Loucy (cell line): ENCODE measurements at regions not wholly inside any gene's neighbourhood (a gene's known extent, or its start where the extent isn't known, plus 50 kb on each side); places are given as distances from the start of the nearest gene placed in this dataset.

Experiments used
- H2AFZ ChIP-seq: fragments of 200-600 bp; sonication (generic); 2 replicates; pipeline ENCODE4 v1.6.0; 2016; ENCODE audit warnings: antibody characterized with exemption, mild to moderate bottlenecking, low read length, moderate library complexity
- H3F3A ChIP-seq: fragments of 200-600 bp; 2 replicates; pipeline ENCODE4 v1.6.0; 2016; ENCODE audit warnings: antibody characterized with exemption, low read depth, mild to moderate bottlenecking
- H3K27me3 ChIP-seq: fragments of 200-600 bp; sonication (generic); 2 replicates; pipeline ENCODE4 v1.6.1; 2014; ENCODE audit warnings: low read length, mild to moderate bottlenecking; ENCODE audit not compliant: insufficient read depth, poor library complexity, severe bottlenecking
- H3K36me3 ChIP-seq: fragments of 200-600 bp; sonication (generic); 2 replicates; pipeline ENCODE4 v1.6.1; 2016; ENCODE audit warnings: low read length; ENCODE audit not compliant: insufficient read depth
- H3K4me1 ChIP-seq: fragments of 200-600 bp; sonication (generic); 2 replicates; pipeline ENCODE4 v1.5.1; 2014; ENCODE audit warnings: low read length, mild to moderate bottlenecking; ENCODE audit not compliant: insufficient read depth, poor library complexity, severe bottlenecking
- H3K4me2 ChIP-seq: fragments of 200-600 bp; sonication (generic); 2 replicates; pipeline ENCODE4 v1.6.0; 2014; ENCODE audit warnings: antibody characterized with exemption, low read length, low read depth, mild to moderate bottlenecking; ENCODE audit not compliant: poor library complexity, severe bottlenecking
- H3K4me3 ChIP-seq: fragments of 200-600 bp; sonication (generic); 2 replicates; pipeline ENCODE4 v1.5.1; 2014; ENCODE audit warnings: low read length, mild to moderate bottlenecking, mixed read lengths; ENCODE audit not compliant: poor library complexity, severe bottlenecking
- H3K79me2 ChIP-seq: fragments of 200-600 bp; sonication (generic); 2 replicates; pipeline ENCODE4 v1.6.1; 2014; ENCODE audit warnings: low read length; ENCODE audit not compliant: insufficient read depth
- H3K9ac ChIP-seq: fragments of 200-600 bp; sonication (generic); 2 replicates; pipeline ENCODE4 v1.6.0; 2014; ENCODE audit warnings: mild to moderate bottlenecking, low read depth, low read length, moderate library complexity; ENCODE audit not compliant: poor library complexity, severe bottlenecking
- H3K9me2 ChIP-seq: fragments of 200-600 bp; sonication (generic); replicated peaks from 2 replicates; pipeline ENCODE4 v1.6.1; 2016; ENCODE audit warnings: low read depth, low read length, mixed read lengths
- H3K9me3 ChIP-seq: fragments of 200-600 bp; sonication (generic); 2 replicates; pipeline ENCODE4 v1.6.1; 2014; ENCODE audit warnings: mild to moderate bottlenecking, antibody characterized with exemption, low read length, low read depth; ENCODE audit not compliant: insufficient read depth
- H4K20me1 ChIP-seq: fragments of 200-600 bp; sonication (generic); 2 replicates; pipeline ENCODE4 v1.6.0; 2014; ENCODE audit warnings: antibody characterized with exemption, low read length, mild to moderate bottlenecking; ENCODE audit not compliant: insufficient read depth, poor library complexity, severe bottlenecking
- EZH2phosphoT487 ChIP-seq: fragments of 200-600 bp; IDR thresholded peaks from 2 replicates; pipeline ENCODE4 v1.6.1; 2018; ENCODE audit warnings: antibody characterized with exemption, mild to moderate bottlenecking, moderate library complexity, borderline replicate concordance
- TF ChIP-seq, protein P1 (sequence below): fragments of 200-600 bp; sonication (generic); conservative IDR thresholded peaks from 2 replicates; pipeline ENCODE4 v1.5.1; 2014; ENCODE audit warnings: mild to moderate bottlenecking, antibody characterized with exemption, low read length

DNA sequence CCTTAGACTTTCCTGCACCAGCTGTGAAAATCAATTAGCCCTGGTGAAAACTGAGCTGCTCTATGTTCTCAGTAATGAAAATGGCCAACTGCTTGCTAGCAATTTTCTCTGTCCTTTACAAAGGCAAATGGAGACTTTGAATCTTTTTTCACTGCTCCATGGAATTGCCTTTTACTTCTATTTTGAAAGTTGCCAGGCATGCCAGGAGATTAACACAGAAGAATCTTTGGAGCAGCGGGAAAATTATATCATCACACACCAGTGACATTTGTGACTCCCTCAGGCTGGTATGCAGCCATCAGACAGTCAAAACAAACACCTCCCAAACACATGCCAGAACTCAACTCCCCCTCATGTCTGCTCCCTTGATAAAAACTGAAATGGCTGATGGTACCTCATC, 872.0 kb upstream of the FLRT2 start:
- H3K79me2 ChIP-seq, result no peaks in the 10 kb centered on the region
- H3K4me3 ChIP-seq, result no peak overlapping the region

GRCh38 chr14:84670796-84671195, 859.1 kb upstream of the FLRT2 start:
- Histone ChIP-seq H3K9me3 (no peaks in the 10 kb centered on the region), H4K20me1 (no peaks in the 10 kb centered on the region), H2AFZ (no peak overlapping the region), H3K36me3 (no peaks in the 10 kb centered on the region), H3K4me1 (no peaks in the 10 kb centered on the region), H3K79me2 (no peaks in the 10 kb centered on the region), H3K27me3 (no peaks in the 10 kb centered on the region), H3K4me3 (no peak overlapping the region), H3F3A (no peaks in the 10 kb centered on the region), H3K9ac (no peak overlapping the region), H3K4me2 (no peak overlapping the region), H3K9me2 (no peaks in the 10 kb centered on the region)
- TF ChIP-seq EZH2phosphoT487, result no peak
- TF ChIP-seq, protein P1, sequence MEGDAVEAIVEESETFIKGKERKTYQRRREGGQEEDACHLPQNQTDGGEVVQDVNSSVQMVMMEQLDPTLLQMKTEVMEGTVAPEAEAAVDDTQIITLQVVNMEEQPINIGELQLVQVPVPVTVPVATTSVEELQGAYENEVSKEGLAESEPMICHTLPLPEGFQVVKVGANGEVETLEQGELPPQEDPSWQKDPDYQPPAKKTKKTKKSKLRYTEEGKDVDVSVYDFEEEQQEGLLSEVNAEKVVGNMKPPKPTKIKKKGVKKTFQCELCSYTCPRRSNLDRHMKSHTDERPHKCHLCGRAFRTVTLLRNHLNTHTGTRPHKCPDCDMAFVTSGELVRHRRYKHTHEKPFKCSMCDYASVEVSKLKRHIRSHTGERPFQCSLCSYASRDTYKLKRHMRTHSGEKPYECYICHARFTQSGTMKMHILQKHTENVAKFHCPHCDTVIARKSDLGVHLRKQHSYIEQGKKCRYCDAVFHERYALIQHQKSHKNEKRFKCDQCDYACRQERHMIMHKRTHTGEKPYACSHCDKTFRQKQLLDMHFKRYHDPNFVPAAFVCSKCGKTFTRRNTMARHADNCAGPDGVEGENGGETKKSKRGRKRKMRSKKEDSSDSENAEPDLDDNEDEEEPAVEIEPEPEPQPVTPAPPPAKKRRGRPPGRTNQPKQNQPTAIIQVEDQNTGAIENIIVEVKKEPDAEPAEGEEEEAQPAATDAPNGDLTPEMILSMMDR, result no peak

More for the DNA sequence above, 872.0 kb upstream of the FLRT2 start:
- TF ChIP-seq, protein P1, result no peak
- no peak for TF ChIP-seq EZH2phosphoT487
- H3K9ac ChIP-seq, result no peak overlapping the region
- H3K4me1 ChIP-seq, result no peaks in the 10 kb centered on the region
- H3K4me2 ChIP-seq, result no peak overlapping the region
- H3K9me3 ChIP-seq, result no peaks in the 10 kb centered on the region
- no peak overlapping the region for H2AFZ ChIP-seq
- H3K27me3 ChIP-seq, result no peaks in the 10 kb centered on the region
- no peaks in the 10 kb centered on the region for H3F3A ChIP-seq
- no peaks in the 10 kb centered on the region for H3K9me2 ChIP-seq
- no peaks in the 10 kb centered on the region for H4K20me1 ChIP-seq
- no peaks in the 10 kb centered on the region for H3K36me3 ChIP-seq

DNA sequence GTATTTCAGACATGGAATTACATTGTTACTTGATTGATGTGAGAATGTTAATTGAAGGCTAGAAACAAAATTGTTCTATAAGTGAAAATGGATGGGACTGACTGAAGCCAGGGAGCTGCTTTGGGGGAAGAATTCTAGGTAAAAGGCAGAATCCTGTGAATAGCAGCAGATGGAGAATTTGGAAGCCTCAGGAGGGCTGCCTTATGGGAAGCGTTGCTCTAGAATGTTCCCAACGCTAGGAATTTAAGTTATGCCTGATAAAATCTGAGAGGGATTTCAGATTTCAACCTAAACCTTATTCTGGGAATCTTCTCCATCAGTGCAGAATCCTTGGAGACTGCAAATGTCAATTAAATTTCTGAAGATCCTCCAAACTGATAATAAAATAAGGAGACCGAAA, 858.2 kb upstream of the FLRT2 start:
- no peaks in the 10 kb centered on the region for H3F3A ChIP-seq
- TF ChIP-seq, protein P1, result no peak
- no peak for TF ChIP-seq EZH2phosphoT487
- no peaks in the 10 kb centered on the region for H3K36me3 ChIP-seq
- H4K20me1 ChIP-seq, result no peaks in the 10 kb centered on the region
- H3K79me2 ChIP-seq, result no peaks in the 10 kb centered on the region
- H3K4me1 ChIP-seq, result no peaks in the 10 kb centered on the region
- H3K4me3 ChIP-seq, result no peak overlapping the region
- H3K4me2 ChIP-seq, result no peak overlapping the region
- no peaks in the 10 kb centered on the region for H3K9me3 ChIP-seq
- no peaks in the 10 kb centered on the region for H3K27me3 ChIP-seq
- H2AFZ ChIP-seq, result no peak overlapping the region
- no peaks in the 10 kb centered on the region for H3K9me2 ChIP-seq
- H3K9ac ChIP-seq, result no peak overlapping the region
